MCF 10A (cell line): ENCODE measurements at regions not wholly inside any gene's neighbourhood (a gene's known extent, or its start where the extent isn't known, plus 50 kb on each side); places are given as distances from the start of the nearest gene placed in this dataset.
"Not testable (repeated sequence)": the region's sequence is repeated elsewhere in the genome, so short reads cannot be mapped to it uniquely, and the experiment has no call there.

Experiments used
- BruUV-seq: library from RNA; stranded (reverse); fragments of 400-500 nt; replicated peaks from 2 replicates; lab custom pipeline; 2021; lab: Mats Ljungman, UMichigan
- CTCF ChIA-PET: fragments of 300-600 bp; sonication (Branson Sonifier 250); formaldehyde crosslinking; extraction: SDS; loops from one replicate; lab custom pipeline; 2021; ENCODE audit warnings: antibody characterized with exemption, inconsistent platforms; lab: Yijun Ruan, JAX
- POLR2A ChIA-PET: fragments of 300-600, 350-650 bp; sonication (Branson Sonifier 250); formaldehyde crosslinking; extraction: SDS; loops from one replicate; lab custom pipeline; 2020; ENCODE audit warnings: antibody characterized with exemption, inconsistent platforms; lab: Yijun Ruan, JAX
- DNase-seq: peaks from one replicate; pipeline ENCODE4 v3.0.0-alpha.2; 2018; ENCODE audit not compliant: unreplicated experiment
- H3K27ac Mint-ChIP-seq: one replicate; pipeline ENCODE4 v1.8.0; 2022; ENCODE audit warnings: mild to moderate bottlenecking, low read depth, mixed read lengths; ENCODE audit not compliant: unreplicated experiment
- H3K27me3 Mint-ChIP-seq: one replicate; pipeline ENCODE4 v1.8.0; 2022; ENCODE audit warnings: mixed read lengths; ENCODE audit not compliant: insufficient read depth, unreplicated experiment
- H3K36me3 Mint-ChIP-seq: one replicate; pipeline ENCODE4 v1.8.0; 2022; ENCODE audit warnings: mild to moderate bottlenecking, moderate library complexity, mixed read lengths; ENCODE audit not compliant: insufficient read depth, unreplicated experiment
- H3K4me1 Mint-ChIP-seq: one replicate; pipeline ENCODE4 v1.8.0; 2022; ENCODE audit warnings: mixed read lengths; ENCODE audit not compliant: insufficient read depth, unreplicated experiment
- H3K4me3 Mint-ChIP-seq: one replicate; pipeline ENCODE4 v1.8.0; 2022; ENCODE audit warnings: mild to moderate bottlenecking, moderate library complexity, mixed read lengths; ENCODE audit not compliant: unreplicated experiment
- H3K9me3 Mint-ChIP-seq: one replicate; pipeline ENCODE4 v1.8.0; 2022; ENCODE audit warnings: mixed read lengths; ENCODE audit not compliant: unreplicated experiment
- CTCF ChIP-seq: fragments of 200-600 bp; IDR thresholded peaks from one replicate; pipeline ENCODE4 v1.8.0; 2022; ENCODE audit warnings: antibody characterized with exemption, mild to moderate bottlenecking; ENCODE audit not compliant: unreplicated experiment
- intact Hi-C: fragments of 100-400 bp; cut with micrococcal nuclease; formaldehyde crosslinking; loops from 2 replicates; pipeline ENCODE4 v1.14.1; 2022

GRCh38 chr22:22374579-22374978, 130.0 kb downstream of the VPREB1 start:
- Mint-ChIP-seq H3K9me3 (no peaks in the 10 kb centered on the region), H3K27me3 (peaks cover 98% of the 10 kb centered on the region), H3K4me3 (no peak overlapping the region), H3K27ac (no peak overlapping the region), H3K4me1 (no peaks in the 10 kb centered on the region), H3K36me3 (no peaks in the 10 kb centered on the region)
- CTCF ChIA-PET: no interaction called here
- no TSS peak for BruUV-seq
- POLR2A ChIA-PET: no interaction called here
- TF ChIP-seq CTCF: no peak
- intact Hi-C loops: no loop called here
- no peak for DNase-seq

DNA sequence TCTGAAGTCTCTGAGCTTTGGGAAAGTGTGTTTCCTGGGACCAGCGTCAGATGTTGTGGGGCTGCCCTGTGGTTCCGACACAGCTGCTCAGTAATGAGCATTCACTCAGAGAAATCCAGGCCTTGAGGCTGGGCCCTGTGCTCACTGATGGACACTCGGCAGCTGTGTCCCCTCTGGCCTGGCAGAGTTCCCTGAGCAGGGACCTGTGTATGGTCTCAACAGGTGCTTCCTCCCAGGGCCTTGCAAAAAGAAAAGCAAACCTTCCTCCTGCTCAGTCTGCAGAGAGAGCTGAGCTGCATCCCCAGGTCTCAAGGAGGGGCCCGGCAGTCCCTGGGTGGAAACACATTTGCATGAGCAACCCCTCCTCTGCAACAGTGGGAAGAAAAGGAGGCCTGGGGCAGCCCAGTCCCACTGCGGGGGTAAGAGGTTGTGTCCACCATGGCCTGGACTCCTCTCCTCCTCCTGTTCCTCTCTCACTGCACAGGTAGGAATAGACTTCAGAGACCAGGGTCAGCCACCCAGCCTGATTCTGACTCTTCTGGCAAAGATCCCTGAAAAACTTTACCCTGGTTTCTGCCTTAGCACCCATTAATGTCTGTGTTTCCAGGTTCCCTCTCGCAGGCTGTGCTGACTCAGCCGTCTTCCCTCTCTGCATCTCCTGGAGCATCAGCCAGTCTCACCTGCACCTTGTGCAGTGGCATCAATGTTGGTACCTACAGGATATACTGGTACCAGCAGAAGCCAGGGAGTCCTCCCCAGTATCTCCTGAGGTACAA, 131.2 kb downstream of the VPREB1 start:
- Mint-ChIP-seq H3K27me3 (peaks cover 97% of the 10 kb centered on the region), H3K4me1 (no peaks in the 10 kb centered on the region), H3K4me3 (no peak overlapping the region), H3K36me3 (no peaks in the 10 kb centered on the region), H3K27ac (no peak overlapping the region), H3K9me3 (no peaks in the 10 kb centered on the region)
- ChIA-PET CTCF (no interaction called here), POLR2A (no interaction called here)
- no peak for TF ChIP-seq CTCF
- BruUV-seq: no TSS peak
- DNase-seq: no peak
- intact Hi-C loops: no loop called here

- Mint-ChIP-seq H3K9me3 (no peaks in the 10 kb centered on the region), H3K27me3 (peaks cover 93% of the 10 kb centered on the region), H3K4me3 (no peak overlapping the region), H3K4me1 (no peaks in the 10 kb centered on the region), H3K27ac (no peak overlapping the region), H3K36me3 (no peaks in the 10 kb centered on the region)
- no peak for DNase-seq
- intact Hi-C loops: no loop called here
- no TSS peak for BruUV-seq
- ChIA-PET POLR2A (no interaction called here), CTCF (no interaction called here)
- TF ChIP-seq CTCF: no peak
These were observed 131.7 kb downstream of the VPREB1 start for GRCh38 chr22:22376352-22376706.

DNA sequence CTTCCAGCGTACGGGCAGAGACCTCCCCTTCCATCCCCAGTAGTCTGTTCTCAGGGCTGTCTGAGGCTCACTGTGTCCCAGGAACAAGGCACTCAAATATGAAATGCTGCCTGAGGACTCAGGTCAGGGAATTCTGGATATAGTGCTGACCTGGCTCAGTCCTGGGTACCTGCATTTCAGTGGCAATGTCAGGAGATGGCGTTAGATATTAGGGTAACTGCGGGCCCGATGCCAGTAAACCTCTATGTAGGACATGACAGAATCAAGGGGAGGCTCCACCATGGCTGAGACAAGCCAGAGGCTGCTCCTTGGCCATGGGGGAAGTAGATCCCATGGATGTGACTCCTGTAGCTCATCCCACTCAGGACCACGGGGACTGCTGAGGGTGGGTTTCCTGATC, 131.7 kb downstream of the ZNF280B start:
- H3K36me3 Mint-ChIP-seq, POLR2A ChIA-PET, H3K4me3 Mint-ChIP-seq, intact Hi-C loops, CTCF ChIA-PET, H3K27ac Mint-ChIP-seq, DNase-seq, BruUV-seq, H3K9me3 Mint-ChIP-seq, H3K4me1 Mint-ChIP-seq: not testable (repeated sequence)
- peaks cover 93% of the 10 kb centered on the region for H3K27me3 Mint-ChIP-seq
